ENCODE measurements at regions not wholly inside any gene's neighbourhood (a gene's known extent, or its start where the extent isn't known, plus 50 kb on each side); places are given as distances from the start of the nearest gene placed in this dataset.

- no peak for DNase-seq (ENCODE audit: low spot score in 2 of 2)
- Mint-ChIP-seq H3K36me3 (ENCODE audit: insufficient read depth) (no peaks in the 10 kb centered on the region), H3K4me3 (no peak overlapping the region), H3K27me3 (peaks cover 40% of the 10 kb centered on the region), H3K27ac (ENCODE audit: low read depth) (no peak overlapping the region), H3K9me3 (no peaks in the 10 kb centered on the region), H3K4me1 (no peaks in the 10 kb centered on the region)
- no peak for ATAC-seq (replicated peaks; ENCODE audit: extremely low read depth, poor library complexity, severe bottlenecking)
Measured at GRCh38 chr16:86781046-86781445, 202.7 kb downstream of the FOXL1 start.

GRCh38 chr16:86783636-86784626, 205.6 kb downstream of the FOXL1 start:
- H3K27me3 Mint-ChIP-seq = peaks cover 53% of the 10 kb centered on the region
- ATAC-seq (replicated peaks; ENCODE audit: extremely low read depth, poor library complexity, severe bottlenecking) (no peak), DNase-seq (ENCODE audit: low spot score in 2 of 2) (no peak)
- H3K4me1 Mint-ChIP-seq = no peaks in the 10 kb centered on the region
- H3K9me3 Mint-ChIP-seq = no peaks in the 10 kb centered on the region
- no peak overlapping the region for H3K27ac Mint-ChIP-seq (ENCODE audit: low read depth)
- H3K4me3 Mint-ChIP-seq = no peak overlapping the region
- no peaks in the 10 kb centered on the region for H3K36me3 Mint-ChIP-seq (ENCODE audit: insufficient read depth)

- peaks cover 2% of the 10 kb centered on the region for H3K36me3 Mint-ChIP-seq (ENCODE audit: insufficient read depth)
- ATAC-seq (replicated peaks; ENCODE audit: extremely low read depth, poor library complexity, severe bottlenecking) = no peak
Measured at GRCh38 chr16:86786338-86786737, 208.0 kb downstream of the FOXL1 start.

GRCh38 chr16:86786994-86787393, 208.6 kb downstream of the FOXL1 start:
- Mint-ChIP-seq H3K27me3 (peaks cover 38% of the 10 kb centered on the region), H3K36me3 (ENCODE audit: insufficient read depth) (peaks cover 2% of the 10 kb centered on the region), H3K4me3 (no peak overlapping the region), H3K4me1 (no peaks in the 10 kb centered on the region), H3K27ac (ENCODE audit: low read depth) (no peak overlapping the region), H3K9me3 (no peaks in the 10 kb centered on the region)
- ATAC-seq (replicated peaks; ENCODE audit: extremely low read depth, poor library complexity, severe bottlenecking) = no peak
- DNase-seq (ENCODE audit: low spot score in 2 of 2) = no peak

More at GRCh38 chr16:86786338-86786737, 208.0 kb downstream of the FOXL1 start:
- DNase-seq (ENCODE audit: low spot score in 2 of 2) = no peak
- Mint-ChIP-seq H3K9me3 (no peaks in the 10 kb centered on the region), H3K4me3 (no peak overlapping the region), H3K4me1 (no peaks in the 10 kb centered on the region), H3K27ac (ENCODE audit: low read depth) (no peak overlapping the region), H3K27me3 (peaks cover 41% of the 10 kb centered on the region)

GRCh38 chr16:86787538-86787937, 209.2 kb downstream of the FOXL1 start:
- ATAC-seq (replicated peaks; ENCODE audit: extremely low read depth, poor library complexity, severe bottlenecking) = no peak
- no peak overlapping the region for H3K4me3 Mint-ChIP-seq
- H3K27ac Mint-ChIP-seq (ENCODE audit: low read depth) = no peak overlapping the region
- H3K36me3 Mint-ChIP-seq (ENCODE audit: insufficient read depth) = peaks cover 2% of the 10 kb centered on the region
- no peaks in the 10 kb centered on the region for H3K4me1 Mint-ChIP-seq
- no peak for DNase-seq (ENCODE audit: low spot score in 2 of 2)
- peaks cover 38% of the 10 kb centered on the region for H3K27me3 Mint-ChIP-seq
- H3K9me3 Mint-ChIP-seq = no peaks in the 10 kb centered on the region

DNA sequence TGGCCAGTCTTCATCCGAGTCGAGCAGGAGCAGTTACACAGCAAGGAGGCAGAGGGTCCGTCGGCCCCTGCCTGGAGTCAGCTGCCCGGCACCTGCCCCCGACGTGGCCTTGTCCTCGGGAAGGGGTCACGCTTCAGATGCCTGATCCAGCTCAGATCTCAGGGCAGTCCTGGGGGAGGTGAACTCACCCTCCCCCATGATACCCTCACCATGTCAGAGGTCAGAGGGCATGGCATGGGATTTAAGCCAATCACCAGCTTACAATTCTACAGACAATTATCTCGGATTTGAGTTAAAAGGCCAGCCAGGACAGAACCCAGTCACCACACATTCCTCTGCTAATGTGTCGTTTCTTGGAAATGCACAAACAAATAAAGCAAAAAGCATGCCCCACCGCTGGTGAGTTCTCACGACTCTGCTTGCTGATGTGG, 211.3 kb downstream of the FOXL1 start:
- H3K4me1 Mint-ChIP-seq = no peaks in the 10 kb centered on the region
- H3K27ac Mint-ChIP-seq (ENCODE audit: low read depth) = no peak overlapping the region
- H3K27me3 Mint-ChIP-seq = peaks cover 40% of the 10 kb centered on the region
- no peak overlapping the region for H3K4me3 Mint-ChIP-seq
- ATAC-seq (replicated peaks; ENCODE audit: extremely low read depth, poor library complexity, severe bottlenecking) (no peak), DNase-seq (ENCODE audit: low spot score in 2 of 2) (no peak)
- peaks cover 2% of the 10 kb centered on the region for H3K36me3 Mint-ChIP-seq (ENCODE audit: insufficient read depth)
- H3K9me3 Mint-ChIP-seq = no peaks in the 10 kb centered on the region

GRCh38 chr16:86791287-86792035, 213.1 kb downstream of the FOXL1 start:
- peaks cover 2% of the 10 kb centered on the region for H3K36me3 Mint-ChIP-seq (ENCODE audit: insufficient read depth)
- H3K9me3 Mint-ChIP-seq = no peaks in the 10 kb centered on the region
- DNase-seq (ENCODE audit: low spot score in 2 of 2) (no peak), ATAC-seq (replicated peaks; ENCODE audit: extremely low read depth, poor library complexity, severe bottlenecking) (no peak)
- no peaks in the 10 kb centered on the region for H3K4me1 Mint-ChIP-seq
- no peak overlapping the region for H3K27ac Mint-ChIP-seq (ENCODE audit: low read depth)
- H3K27me3 Mint-ChIP-seq = peaks cover 34% of the 10 kb centered on the region
- H3K4me3 Mint-ChIP-seq = no peak overlapping the region

GRCh38 chr16:86794216-86794864, 216.0 kb downstream of the FOXL1 start:
- ATAC-seq (replicated peaks; ENCODE audit: extremely low read depth, poor library complexity, severe bottlenecking) (no peak), DNase-seq (ENCODE audit: low spot score in 2 of 2) (no peak)
- peaks cover 24% of the 10 kb centered on the region for H3K27me3 Mint-ChIP-seq
- no peak overlapping the region for H3K4me3 Mint-ChIP-seq
- peaks cover 2% of the 10 kb centered on the region for H3K9me3 Mint-ChIP-seq
- H3K27ac Mint-ChIP-seq (ENCODE audit: low read depth) = no peak overlapping the region
- H3K4me1 Mint-ChIP-seq = no peaks in the 10 kb centered on the region
- peaks cover 2% of the 10 kb centered on the region for H3K36me3 Mint-ChIP-seq (ENCODE audit: insufficient read depth)

- DNase-seq (ENCODE audit: low spot score in 2 of 2) (no peak), ATAC-seq (replicated peaks; ENCODE audit: extremely low read depth, poor library complexity, severe bottlenecking) (no peak)
- H3K4me3 Mint-ChIP-seq = no peak overlapping the region
- H3K4me1 Mint-ChIP-seq = no peaks in the 10 kb centered on the region
- peaks cover 22% of the 10 kb centered on the region for H3K27me3 Mint-ChIP-seq
- no peaks in the 10 kb centered on the region for H3K36me3 Mint-ChIP-seq (ENCODE audit: insufficient read depth)
- H3K27ac Mint-ChIP-seq (ENCODE audit: low read depth) = no peak overlapping the region
- H3K9me3 Mint-ChIP-seq = peaks cover 5% of the 10 kb centered on the region
Measured at GRCh38 chr16:86797700-86798099, 219.4 kb downstream of the FOXL1 start.

- Mint-ChIP-seq H3K27me3 (peaks cover 22% of the 10 kb centered on the region), H3K36me3 (ENCODE audit: insufficient read depth) (no peaks in the 10 kb centered on the region), H3K4me3 (no peak overlapping the region), H3K27ac (ENCODE audit: low read depth) (no peak overlapping the region), H3K4me1 (no peaks in the 10 kb centered on the region), H3K9me3 (peaks cover 5% of the 10 kb centered on the region)
- DNase-seq (ENCODE audit: low spot score in 2 of 2) = no peak
- ATAC-seq (replicated peaks; ENCODE audit: extremely low read depth, poor library complexity, severe bottlenecking) = no peak
Measured at GRCh38 chr16:86798247-86799041, 220.1 kb downstream of the FOXL1 start.

- no peaks in the 10 kb centered on the region for H3K36me3 Mint-ChIP-seq (ENCODE audit: insufficient read depth)
- no peak overlapping the region for H3K4me3 Mint-ChIP-seq
- no peaks in the 10 kb centered on the region for H3K4me1 Mint-ChIP-seq
- H3K27me3 Mint-ChIP-seq = peaks cover 18% of the 10 kb centered on the region
- no peak for ATAC-seq (replicated peaks; ENCODE audit: extremely low read depth, poor library complexity, severe bottlenecking)
- no peak for DNase-seq (ENCODE audit: low spot score in 2 of 2)
- no peak overlapping the region for H3K27ac Mint-ChIP-seq (ENCODE audit: low read depth)
- H3K9me3 Mint-ChIP-seq = peaks cover 5% of the 10 kb centered on the region
Measured at GRCh38 chr16:86799367-86799766, 221.0 kb downstream of the FOXL1 start.

- peaks cover 14% of the 10 kb centered on the region for H3K27me3 Mint-ChIP-seq
- no peaks in the 10 kb centered on the region for H3K4me1 Mint-ChIP-seq
- H3K36me3 Mint-ChIP-seq (ENCODE audit: insufficient read depth) = no peaks in the 10 kb centered on the region
- no peak overlapping the region for H3K4me3 Mint-ChIP-seq
- DNase-seq (ENCODE audit: low spot score in 2 of 2) (no peak), ATAC-seq (replicated peaks; ENCODE audit: extremely low read depth, poor library complexity, severe bottlenecking) (no peak)
- peaks cover 5% of the 10 kb centered on the region for H3K9me3 Mint-ChIP-seq
- no peak overlapping the region for H3K27ac Mint-ChIP-seq (ENCODE audit: low read depth)
Measured at GRCh38 chr16:86800894-86801293, 222.5 kb downstream of the FOXL1 start.
